Smooth muscle cell (in vitro differentiated cells): ENCODE measurements at regions not wholly inside any gene's neighbourhood (a gene's known extent, or its start where the extent isn't known, plus 50 kb on each side); places are given as distances from the start of the nearest gene placed in this dataset.

Experiments used
- DNase-seq: peaks from one replicate; lab custom pipeline; 2025; ENCODE audit not compliant: unreplicated experiment; lab: John Stamatoyannopoulos, UW
- H2AFZ ChIP-seq: fragments of 200-600 bp; sonication (generic); 2 replicates; pipeline ENCODE4 v1.6.0; 2016; ENCODE audit warnings: antibody characterized with exemption, low read depth, mild to moderate bottlenecking
- H3F3A ChIP-seq: fragments of 200-600 bp; sonication (generic); 2 replicates; pipeline ENCODE4 v1.6.0; 2017; ENCODE audit warnings: antibody characterized with exemption, low read depth
- H3K27ac ChIP-seq: fragments of 200-600 bp; sonication (generic); 2 replicates; pipeline ENCODE4 v1.5.1; 2016; ENCODE audit warnings: low read depth, mild to moderate bottlenecking
- H3K27me3 ChIP-seq: fragments of 200-600 bp; sonication (generic); 2 replicates; pipeline ENCODE4 v1.6.1; 2016; ENCODE audit warnings: low read depth, mild to moderate bottlenecking
- H3K36me3 ChIP-seq: fragments of 200-600 bp; sonication (generic); 2 replicates; pipeline ENCODE4 v1.5.1; 2016; ENCODE audit warnings: low read depth
- H3K4me1 ChIP-seq: fragments of 200-600 bp; sonication (generic); 2 replicates; pipeline ENCODE4 v1.5.1; 2016; ENCODE audit warnings: low read depth
- H3K4me2 ChIP-seq: fragments of 200-600 bp; sonication (generic); 2 replicates; pipeline ENCODE4 v1.6.0; 2016; ENCODE audit warnings: mild to moderate bottlenecking
- H3K4me3 ChIP-seq: fragments of 200-600 bp; sonication (generic); 2 replicates; pipeline ENCODE4 v1.5.1; 2016; ENCODE audit warnings: mild to moderate bottlenecking
- H3K79me2 ChIP-seq: fragments of 200-600 bp; sonication (generic); 2 replicates; pipeline ENCODE4 v1.6.0; 2016; ENCODE audit warnings: low read depth, mild to moderate bottlenecking
- H3K9ac ChIP-seq: fragments of 200-600 bp; sonication (generic); 2 replicates; pipeline ENCODE4 v1.6.0; 2016; ENCODE audit warnings: low read depth
- H3K9me3 ChIP-seq: fragments of 200-600 bp; sonication (generic); replicated peaks from 2 replicates; pipeline ENCODE4 v1.5.1; 2016; ENCODE audit warnings: low read depth
- H4K20me1 ChIP-seq: fragments of 200-600 bp; sonication (generic); 2 replicates; pipeline ENCODE4 v1.6.0; 2016; ENCODE audit warnings: low read depth
- WGBS: methylation state at CpG from one replicate; pipeline ENCODE4 v1.1.7; 2016; ENCODE audit warnings: low lambda C conversion rate; 5-methylcytosine and 5-hydroxymethylcytosine counted together
- TF ChIP-seq, protein P1 (sequence below): fragments of 200-600 bp; sonication (generic); IDR thresholded peaks from 2 replicates; pipeline ENCODE4 v1.5.1; 2017; ENCODE audit warnings: borderline replicate concordance, mild to moderate bottlenecking, antibody characterized with exemption; ENCODE audit not compliant: insufficient read depth, poor library complexity, severe bottlenecking

DNA sequence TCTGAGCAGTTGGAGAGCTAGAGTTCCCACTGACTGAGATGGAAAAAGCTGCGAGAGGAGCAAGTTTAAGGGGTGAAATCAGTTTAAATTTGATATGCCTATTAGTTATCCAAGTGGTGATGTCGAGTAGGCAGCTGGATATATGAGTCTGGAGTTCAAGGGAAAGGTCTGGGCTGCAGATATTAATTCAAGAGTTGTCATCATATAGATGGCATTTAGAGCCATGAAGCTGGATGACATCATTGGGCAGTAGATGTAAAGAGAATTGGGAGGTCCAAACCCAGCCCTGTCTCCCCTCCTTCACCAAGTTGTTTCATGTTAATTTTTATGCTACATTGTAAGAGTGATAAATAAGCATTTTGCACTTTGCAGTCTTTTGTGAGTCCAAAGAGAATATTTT, 898.1 kb downstream of the GALC start:
- Histone ChIP-seq H3K9ac (no peak overlapping the region), H3K4me2 (no peak overlapping the region), H3K36me3 (no peaks in the 10 kb centered on the region), H3K27ac (no peak overlapping the region), H3K4me1 (no peaks in the 10 kb centered on the region), H3K27me3 (no peaks in the 10 kb centered on the region), H3F3A (no peaks in the 10 kb centered on the region), H4K20me1 (no peaks in the 10 kb centered on the region), H3K79me2 (no peaks in the 10 kb centered on the region), H2AFZ (no peak overlapping the region), H3K4me3 (no peak overlapping the region), H3K9me3 (no peaks in the 10 kb centered on the region)
- DNase-seq, result no peak
- WGBS, result 91% methylated on average over 2 of the region's 2 CpGs
- TF ChIP-seq, protein P1, sequence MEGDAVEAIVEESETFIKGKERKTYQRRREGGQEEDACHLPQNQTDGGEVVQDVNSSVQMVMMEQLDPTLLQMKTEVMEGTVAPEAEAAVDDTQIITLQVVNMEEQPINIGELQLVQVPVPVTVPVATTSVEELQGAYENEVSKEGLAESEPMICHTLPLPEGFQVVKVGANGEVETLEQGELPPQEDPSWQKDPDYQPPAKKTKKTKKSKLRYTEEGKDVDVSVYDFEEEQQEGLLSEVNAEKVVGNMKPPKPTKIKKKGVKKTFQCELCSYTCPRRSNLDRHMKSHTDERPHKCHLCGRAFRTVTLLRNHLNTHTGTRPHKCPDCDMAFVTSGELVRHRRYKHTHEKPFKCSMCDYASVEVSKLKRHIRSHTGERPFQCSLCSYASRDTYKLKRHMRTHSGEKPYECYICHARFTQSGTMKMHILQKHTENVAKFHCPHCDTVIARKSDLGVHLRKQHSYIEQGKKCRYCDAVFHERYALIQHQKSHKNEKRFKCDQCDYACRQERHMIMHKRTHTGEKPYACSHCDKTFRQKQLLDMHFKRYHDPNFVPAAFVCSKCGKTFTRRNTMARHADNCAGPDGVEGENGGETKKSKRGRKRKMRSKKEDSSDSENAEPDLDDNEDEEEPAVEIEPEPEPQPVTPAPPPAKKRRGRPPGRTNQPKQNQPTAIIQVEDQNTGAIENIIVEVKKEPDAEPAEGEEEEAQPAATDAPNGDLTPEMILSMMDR, result no peak

DNA sequence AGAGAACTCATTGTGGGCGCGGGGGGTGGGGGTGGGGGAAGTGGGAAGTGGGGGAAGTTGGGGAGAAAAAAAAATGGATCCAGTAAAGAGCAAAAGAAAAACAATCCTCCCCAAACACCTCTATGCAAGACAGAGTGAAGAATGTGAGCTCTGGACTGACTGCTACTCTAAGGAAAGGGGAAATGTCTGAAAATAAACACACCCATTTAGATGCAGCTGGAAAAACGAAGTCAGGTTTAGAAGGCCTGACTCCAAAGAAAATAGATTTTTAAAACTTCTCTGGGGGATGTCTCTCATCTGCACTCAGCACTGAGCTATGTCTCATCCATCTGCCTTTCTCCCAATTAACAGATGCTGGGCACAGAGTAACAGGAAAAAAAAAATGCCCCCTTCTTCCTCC, 904.4 kb downstream of the GALC start:
- TF ChIP-seq, protein P1, result no peak
- Histone ChIP-seq H3K79me2 (no peaks in the 10 kb centered on the region), H3K27me3 (no peaks in the 10 kb centered on the region), H3K9me3 (no peaks in the 10 kb centered on the region), H3K36me3 (no peaks in the 10 kb centered on the region), H3K4me2 (no peak overlapping the region), H3K4me1 (no peaks in the 10 kb centered on the region), H3K27ac (no peak overlapping the region), H3K4me3 (no peak overlapping the region), H4K20me1 (no peaks in the 10 kb centered on the region), H2AFZ (no peak overlapping the region), H3F3A (no peaks in the 10 kb centered on the region), H3K9ac (no peak overlapping the region)
- WGBS, result 76% methylated on average over 3 of the region's 3 CpGs
- DNase-seq, result no peak

DNA sequence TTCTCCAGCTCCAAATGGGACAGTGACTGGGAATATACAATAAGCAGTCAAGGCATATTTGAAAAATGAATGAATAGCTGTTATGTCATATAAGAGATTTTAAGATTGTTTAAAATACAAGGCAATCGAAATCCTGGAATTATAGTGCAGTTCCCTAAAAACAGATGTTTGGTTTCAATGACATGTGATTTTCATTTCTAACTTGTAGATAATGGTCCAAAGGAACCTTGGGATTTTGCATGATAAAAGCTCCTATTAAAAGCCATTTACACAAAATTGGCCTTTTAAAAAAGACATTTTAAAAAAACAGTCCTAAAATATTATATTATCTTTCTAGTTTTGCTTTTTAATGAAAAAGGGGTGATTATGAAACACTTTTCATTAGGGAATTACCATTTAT, 905.1 kb downstream of the GALC start:
- Histone ChIP-seq H3K9ac (no peak overlapping the region), H2AFZ (no peak overlapping the region), H3K9me3 (no peaks in the 10 kb centered on the region), H3F3A (no peaks in the 10 kb centered on the region), H3K79me2 (no peaks in the 10 kb centered on the region), H4K20me1 (no peaks in the 10 kb centered on the region), H3K4me3 (no peak overlapping the region), H3K27ac (no peak overlapping the region), H3K27me3 (no peaks in the 10 kb centered on the region), H3K4me2 (no peak overlapping the region), H3K4me1 (no peaks in the 10 kb centered on the region), H3K36me3 (no peaks in the 10 kb centered on the region)
- no peak for DNase-seq
- WGBS, result 89% methylated on average over 1 of the region's 1 CpG
- TF ChIP-seq, protein P1, result no peak

DNA sequence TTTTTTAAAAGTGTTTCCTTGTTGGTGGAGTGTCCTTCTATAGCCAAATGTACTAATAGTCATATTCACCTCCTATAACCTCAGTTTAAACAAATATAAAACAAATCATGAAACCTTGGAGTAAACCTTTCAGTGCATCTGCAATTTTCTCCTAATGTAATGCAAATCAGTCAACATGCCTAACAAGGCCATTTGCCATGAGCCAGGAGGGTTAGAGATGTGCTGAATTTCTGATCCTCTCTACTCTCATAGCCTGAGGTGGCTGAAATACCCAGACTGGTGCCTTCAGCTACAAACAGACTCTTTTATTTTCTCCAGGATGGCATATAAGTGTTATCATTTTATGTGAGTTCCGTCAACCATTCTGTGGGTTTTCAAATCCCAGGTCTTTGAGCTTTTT, 908.1 kb downstream of the GALC start:
- H3K27ac ChIP-seq, result no peak overlapping the region
- H3K4me2 ChIP-seq, result no peak overlapping the region
- no peak overlapping the region for H3K4me3 ChIP-seq
- no peaks in the 10 kb centered on the region for H3K79me2 ChIP-seq
- DNase-seq, result no peak
- 76% methylated on average over 1 of the region's 1 CpG for WGBS
- H3K27me3 ChIP-seq, result no peaks in the 10 kb centered on the region
- no peaks in the 10 kb centered on the region for H3K4me1 ChIP-seq
- no peak overlapping the region for H3K9ac ChIP-seq
- H2AFZ ChIP-seq, result no peak overlapping the region
- TF ChIP-seq, protein P1, result no peak
- H3K36me3 ChIP-seq, result no peaks in the 10 kb centered on the region
- H4K20me1 ChIP-seq, result no peaks in the 10 kb centered on the region
- H3K9me3 ChIP-seq, result no peaks in the 10 kb centered on the region
- H3F3A ChIP-seq, result no peaks in the 10 kb centered on the region
